ENCODE measurements at regions not wholly inside any gene's neighbourhood (a gene's known extent, or its start where the extent isn't known, plus 50 kb on each side); places are given as distances from the start of the nearest gene placed in this dataset.

DNA sequence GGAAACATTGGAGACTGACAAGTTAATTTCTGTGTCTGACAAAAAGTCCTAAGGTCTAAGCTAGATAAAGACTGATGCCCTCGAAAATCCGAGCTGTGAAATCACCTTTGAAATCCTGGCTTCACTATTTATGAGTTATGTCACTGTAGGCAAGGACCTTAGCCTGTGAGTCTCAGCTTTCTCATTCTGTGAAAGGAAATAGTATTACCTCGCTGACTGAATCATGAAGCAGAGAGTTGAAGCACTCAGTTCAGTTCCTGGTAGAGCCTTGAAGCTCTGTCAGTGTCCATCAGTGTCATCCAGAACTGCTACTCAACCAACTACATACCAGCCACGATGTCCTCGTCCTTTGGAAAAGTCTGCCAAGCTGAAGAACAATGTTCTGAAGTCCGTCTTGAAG, 1025.6 kb upstream of the GYPC start:
- ChIA-PET CTCF (no interaction called here), POLR2A (ENCODE audit: unreplicated experiment) (no interaction called here)
- H3K79me2 ChIP-seq (ENCODE audit: low read length), result no peaks in the 10 kb centered on the region
- H3K4me1 ChIP-seq (ENCODE audit: insufficient read depth, low read length), result no peaks in the 10 kb centered on the region
- TF ChIP-seq EZH2phosphoT487 (IDR thresholded peaks at IDR 0.05; ENCODE audit: borderline replicate concordance, low read length) (no peak), EZH2 (IDR thresholded peaks at IDR 0.05; ENCODE audit: low read length, unreplicated experiment) (no peak)
- TF ChIP-seq, protein P1, sequence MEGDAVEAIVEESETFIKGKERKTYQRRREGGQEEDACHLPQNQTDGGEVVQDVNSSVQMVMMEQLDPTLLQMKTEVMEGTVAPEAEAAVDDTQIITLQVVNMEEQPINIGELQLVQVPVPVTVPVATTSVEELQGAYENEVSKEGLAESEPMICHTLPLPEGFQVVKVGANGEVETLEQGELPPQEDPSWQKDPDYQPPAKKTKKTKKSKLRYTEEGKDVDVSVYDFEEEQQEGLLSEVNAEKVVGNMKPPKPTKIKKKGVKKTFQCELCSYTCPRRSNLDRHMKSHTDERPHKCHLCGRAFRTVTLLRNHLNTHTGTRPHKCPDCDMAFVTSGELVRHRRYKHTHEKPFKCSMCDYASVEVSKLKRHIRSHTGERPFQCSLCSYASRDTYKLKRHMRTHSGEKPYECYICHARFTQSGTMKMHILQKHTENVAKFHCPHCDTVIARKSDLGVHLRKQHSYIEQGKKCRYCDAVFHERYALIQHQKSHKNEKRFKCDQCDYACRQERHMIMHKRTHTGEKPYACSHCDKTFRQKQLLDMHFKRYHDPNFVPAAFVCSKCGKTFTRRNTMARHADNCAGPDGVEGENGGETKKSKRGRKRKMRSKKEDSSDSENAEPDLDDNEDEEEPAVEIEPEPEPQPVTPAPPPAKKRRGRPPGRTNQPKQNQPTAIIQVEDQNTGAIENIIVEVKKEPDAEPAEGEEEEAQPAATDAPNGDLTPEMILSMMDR (conservative IDR thresholded peaks at IDR 0.05; ENCODE audit: low read depth, low read length), result no peak
- no peaks in the 10 kb centered on the region for H3K36me3 ChIP-seq (ENCODE audit: low read depth, low read length)
- no peak overlapping the region for H3K4me2 ChIP-seq (ENCODE audit: low read length)
- no peak overlapping the region for H3K9ac ChIP-seq (ENCODE audit: low read length)
- H2AFZ ChIP-seq (ENCODE audit: low read length), result no peak overlapping the region
- H3K9me3 ChIP-seq (ENCODE audit: low read length), result 0 out of 2 replicates have a peak, but pooled peaks cover 8% of the 10 kb centered on the region
- no peaks in the 10 kb centered on the region for H4K20me1 ChIP-seq (ENCODE audit: low read length)
- no peak for DNase-seq
- H3K9me2 ChIP-seq (replicated peaks; ENCODE audit: low read length), result no peaks in the 10 kb centered on the region
- H3F3A ChIP-seq (ENCODE audit: low read length, unreplicated experiment), result no peaks in the 10 kb centered on the region
- BruUV-seq (replicated peaks), result no TSS peak
- intact Hi-C loops (cut with micrococcal nuclease), result no loop called here
- H3K27me3 ChIP-seq (ENCODE audit: low read length), result no peaks in the 10 kb centered on the region
- no peak overlapping the region for H3K4me3 ChIP-seq (ENCODE audit: low read length)
- no peak for ATAC-seq
- H3K27ac ChIP-seq (ENCODE audit: low read length), result no peak overlapping the region

DNA sequence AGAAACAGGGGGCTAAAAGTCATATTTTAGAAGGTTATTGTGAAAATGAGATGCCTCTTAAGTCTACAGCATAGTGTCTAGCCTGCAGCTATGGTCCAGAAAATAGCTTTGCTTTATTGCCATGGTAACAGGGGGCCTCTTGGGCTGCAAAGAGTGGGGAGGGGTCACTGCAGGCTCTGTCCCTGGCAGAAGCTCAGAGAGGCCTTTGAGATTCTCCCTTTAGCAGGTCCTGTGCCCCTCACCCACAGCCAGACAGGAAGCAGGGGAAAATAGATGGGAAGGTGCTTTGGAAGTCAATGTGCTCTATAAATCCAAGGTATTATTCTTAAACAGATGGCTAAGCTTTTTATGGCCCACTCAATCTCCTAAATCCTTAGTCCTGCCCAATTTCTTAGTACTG, 1021.3 kb upstream of the GYPC start:
- Histone ChIP-seq H3K4me1 (ENCODE audit: insufficient read depth, low read length) (no peaks in the 10 kb centered on the region), H3K27ac (ENCODE audit: low read length) (no peak overlapping the region), H3K27me3 (ENCODE audit: low read length) (no peaks in the 10 kb centered on the region), H2AFZ (ENCODE audit: low read length) (no peak overlapping the region), H3F3A (ENCODE audit: low read length, unreplicated experiment) (no peaks in the 10 kb centered on the region), H3K4me3 (ENCODE audit: low read length) (no peak overlapping the region), H4K20me1 (ENCODE audit: low read length) (no peaks in the 10 kb centered on the region), H3K36me3 (ENCODE audit: low read depth, low read length) (no peaks in the 10 kb centered on the region), H3K4me2 (ENCODE audit: low read length) (no peak overlapping the region), H3K9me2 (replicated peaks; ENCODE audit: low read length) (no peaks in the 10 kb centered on the region), H3K9me3 (ENCODE audit: low read length) (peaks cover 14% of the 10 kb centered on the region; the same call in 1 of the 2 replicates), H3K79me2 (ENCODE audit: low read length) (no peaks in the 10 kb centered on the region), H3K9ac (ENCODE audit: low read length) (no peak overlapping the region)
- ChIA-PET CTCF (no interaction called here), POLR2A (ENCODE audit: unreplicated experiment) (no interaction called here)
- no TSS peak for BruUV-seq (replicated peaks)
- ATAC-seq (no peak), DNase-seq (no peak)
- intact Hi-C loops (cut with micrococcal nuclease), result no loop called here
- TF ChIP-seq, protein P1 (conservative IDR thresholded peaks at IDR 0.05; ENCODE audit: low read depth, low read length), result no peak
- TF ChIP-seq EZH2 (IDR thresholded peaks at IDR 0.05; ENCODE audit: low read length, unreplicated experiment) (no peak), EZH2phosphoT487 (IDR thresholded peaks at IDR 0.05; ENCODE audit: borderline replicate concordance, low read length) (no peak)

DNA sequence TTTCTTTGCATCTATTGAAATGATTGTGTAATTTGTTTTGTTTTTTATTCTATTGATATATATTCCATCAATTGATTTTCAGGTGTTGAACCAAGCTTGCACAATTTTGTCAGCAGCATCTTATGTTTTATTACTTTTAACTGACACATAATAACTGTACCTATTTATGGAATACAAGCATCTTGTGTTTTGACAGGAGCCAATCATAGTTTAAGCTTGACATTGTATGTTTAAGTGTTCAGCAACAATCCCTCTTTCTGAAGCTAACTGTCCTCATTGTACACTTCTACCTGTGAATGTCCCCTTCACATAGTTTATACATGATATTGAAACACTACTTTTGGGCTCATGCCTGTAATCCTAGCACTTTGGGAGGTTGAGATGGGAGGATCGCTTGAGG, 1017.6 kb upstream of the GYPC start:
- no peak for TF ChIP-seq EZH2 (IDR thresholded peaks at IDR 0.05; ENCODE audit: low read length, unreplicated experiment)
- no peak for TF ChIP-seq EZH2phosphoT487 (IDR thresholded peaks at IDR 0.05; ENCODE audit: borderline replicate concordance, low read length)
- TF ChIP-seq, protein P1 (conservative IDR thresholded peaks at IDR 0.05; ENCODE audit: low read depth, low read length), result no peak
- CTCF ChIA-PET, result no interaction called here

More for the DNA sequence above, 1017.6 kb upstream of the GYPC start:
- Histone ChIP-seq H3K9ac (ENCODE audit: low read length) (no peak overlapping the region), H3K4me2 (ENCODE audit: low read length) (no peak overlapping the region), H3K79me2 (ENCODE audit: low read length) (no peaks in the 10 kb centered on the region), H3K9me3 (ENCODE audit: low read length) (peaks cover 12% of the 10 kb centered on the region; the same call in 1 of the 2 replicates), H2AFZ (ENCODE audit: low read length) (no peak overlapping the region), H3K4me3 (ENCODE audit: low read length) (no peak overlapping the region), H4K20me1 (ENCODE audit: low read length) (no peaks in the 10 kb centered on the region), H3F3A (ENCODE audit: low read length, unreplicated experiment) (no peaks in the 10 kb centered on the region), H3K27me3 (ENCODE audit: low read length) (no peaks in the 10 kb centered on the region), H3K36me3 (ENCODE audit: low read depth, low read length) (no peaks in the 10 kb centered on the region), H3K4me1 (ENCODE audit: insufficient read depth, low read length) (no peaks in the 10 kb centered on the region), H3K9me2 (replicated peaks; ENCODE audit: low read length) (no peaks in the 10 kb centered on the region), H3K27ac (ENCODE audit: low read length) (no peak overlapping the region)
- ATAC-seq (no peak), DNase-seq (no peak)
- POLR2A ChIA-PET (ENCODE audit: unreplicated experiment), result no interaction called here
- intact Hi-C loops (cut with micrococcal nuclease), result no loop called here
- no TSS peak for BruUV-seq (replicated peaks)
